Naive thymus-derived CD4-positive, alpha-beta T cell (primary cell): ENCODE measurements at regions not wholly inside any gene's neighbourhood (a gene's known extent, or its start where the extent isn't known, plus 50 kb on each side); places are given as distances from the start of the nearest gene placed in this dataset.

Experiments
- ATAC-seq: fragments of 150-1000 bp; cut with Tn5 transposase; 2 replicates; pipeline ENCODE4 v1.10.0; 2021; ENCODE audit warnings: mild to moderate bottlenecking, moderate library complexity
- CTCF ChIA-PET: fragments of 350-600 bp; sonication (Branson Sonifier 250); formaldehyde crosslinking; loops from one replicate; lab custom pipeline; 2021; ENCODE audit warnings: antibody characterized with exemption; lab: Charles Lee
- POLR2A ChIA-PET: fragments of 350-600 bp; sonication (Branson Sonifier 250); formaldehyde crosslinking; loops from one replicate; lab custom pipeline; 2021; ENCODE audit warnings: antibody characterized with exemption, inconsistent platforms; lab: Charles Lee
- DNase-seq, 9 donors: peaks; one replicate each; pipeline versions ENCODE4 v3.0.0 to v3.0.0-alpha.2; 2020 to 2022; ENCODE audit warnings: mixed read lengths in 1 of 9
- H3K27ac ChIP-seq: one replicate; pipeline ENCODE4 v1.7.0; 2013; ENCODE audit warnings: mild to moderate bottlenecking, low read depth, low read length, moderate library complexity
- H3K27me3 ChIP-seq, 2 donors: one replicate each; pipeline ENCODE4 v1.7.0; 2013; ENCODE audit warnings: low read length in 2 of 2, mild to moderate bottlenecking in 2 of 2, moderate library complexity in 2 of 2; ENCODE audit not compliant: control insufficient read depth in 2 of 2, insufficient read depth in 2 of 2
- H3K36me3 ChIP-seq, 3 experiments: 1 replicate in 2 of 3; 2 replicates in 1 of 3; pipeline ENCODE4 v1.7.0; 2013; ENCODE audit warnings: low read length in 3 of 3, mild to moderate bottlenecking in 3 of 3, moderate library complexity in 1 of 3; ENCODE audit not compliant: insufficient read depth in 3 of 3, control insufficient read depth in 2 of 3
- H3K4me1 ChIP-seq, 2 donors: one replicate each; pipeline ENCODE4 v1.7.0; 2013; ENCODE audit warnings: low read length in 2 of 2, mild to moderate bottlenecking in 2 of 2, moderate library complexity in 1 of 2; ENCODE audit not compliant: control insufficient read depth in 2 of 2, insufficient read depth in 2 of 2
- H3K4me3 ChIP-seq: 2 replicates; pipeline ENCODE4 v1.7.0; 2013; ENCODE audit warnings: mild to moderate bottlenecking, low read length
- H3K9me3 ChIP-seq, 3 experiments: 1 replicate in 2 of 3; 2 replicates in 1 of 3; pipeline ENCODE4 v1.7.0; 2013; ENCODE audit warnings: low read length in 3 of 3; ENCODE audit not compliant: control insufficient read depth in 2 of 3
- H3K27ac Mint-ChIP-seq, 9 donors: one replicate each; pipeline ENCODE4 v1.8.0; 2020 to 2022; ENCODE audit warnings: mixed read lengths in 9 of 9, mild to moderate bottlenecking in 8 of 9, moderate library complexity in 5 of 9, inconsistent platforms in 2 of 9
- H3K27me3 Mint-ChIP-seq, 5 donors: one replicate each; pipeline ENCODE4 v1.8.0; 2021 to 2022; ENCODE audit warnings: mixed read lengths in 5 of 5, mild to moderate bottlenecking in 1 of 5
- H3K36me3 Mint-ChIP-seq, 5 donors: one replicate each; pipeline ENCODE4 v1.8.0; 2020 to 2022; ENCODE audit warnings: mixed read lengths in 5 of 5, mild to moderate bottlenecking in 3 of 5, inconsistent platforms in 1 of 5
- H3K4me1 Mint-ChIP-seq, 7 donors: one replicate each; pipeline ENCODE4 v1.8.0; 2020 to 2022; ENCODE audit warnings: mixed read lengths in 7 of 7, mild to moderate bottlenecking in 3 of 7, inconsistent platforms in 1 of 7
- H3K4me3 Mint-ChIP-seq, 10 donors: one replicate each; pipeline ENCODE4 v1.8.0; 2020 to 2022; ENCODE audit warnings: mild to moderate bottlenecking in 10 of 10, mixed read lengths in 10 of 10, moderate library complexity in 6 of 10, inconsistent platforms in 2 of 10
- H3K9me3 Mint-ChIP-seq, 11 donors: one replicate each; pipeline ENCODE4 v1.8.0; 2020 to 2022; ENCODE audit warnings: mixed read lengths in 11 of 11, mild to moderate bottlenecking in 4 of 11, inconsistent platforms in 1 of 11, moderate library complexity in 1 of 11
- intact Hi-C, 2 donors: fragments of 100-400 bp; cut with micrococcal nuclease; formaldehyde crosslinking; loops; one replicate each; pipeline ENCODE4 v1.15.1; 2023

- intact Hi-C loops: no loop called here
- ATAC-seq (no peak), DNase-seq (no peak)
- Mint-ChIP-seq H3K4me1 (no peaks in the 10 kb centered on the region), H3K9me3 (peaks cover under 1 to 25% (median 7%) of the 10 kb centered on the region in 11 donors), H3K36me3 (peaks cover 0 to 5% (median 0%) of the 10 kb centered on the region in 5 donors), H3K27ac (no peak overlapping the region), H3K27me3 (no peaks in the 10 kb centered on the region), H3K4me3 (no peak overlapping the region)
- ChIA-PET CTCF (no interaction called here), POLR2A (no interaction called here)
- no peaks in the 10 kb centered on the region for H3K36me3 ChIP-seq
- no peak overlapping the region for H3K4me3 ChIP-seq
- no peaks in the 10 kb centered on the region for H3K4me1 ChIP-seq
- no peaks in the 10 kb centered on the region for H3K27me3 ChIP-seq
- H3K27ac ChIP-seq: no peak overlapping the region
- H3K9me3 ChIP-seq: peaks cover 0 to 2% (median 0%) of the 10 kb centered on the region in 3 experiments
These were observed 1244.1 kb downstream of the ROBO2 start for GRCh38 chr3:78283994-78284393.

GRCh38 chr3:78285032-78285728 is 1245.3 kb downstream of the ROBO2 start:
- intact Hi-C loops: no loop called here
- H3K9me3 ChIP-seq: peaks cover 0 to 2% (median 0%) of the 10 kb centered on the region in 3 experiments
- Mint-ChIP-seq H3K36me3 (peaks cover 0 to 5% (median 0%) of the 10 kb centered on the region in 5 donors), H3K27ac (no peak overlapping the region), H3K9me3 (peaks cover 2 to 25% (median 5%) of the 10 kb centered on the region in 11 donors), H3K4me3 (no peak overlapping the region), H3K27me3 (no peaks in the 10 kb centered on the region), H3K4me1 (no peaks in the 10 kb centered on the region)
- no peak overlapping the region for H3K4me3 ChIP-seq
- DNase-seq (no peak), ATAC-seq (no peak)
- CTCF ChIA-PET: no interaction called here
- no peak overlapping the region for H3K27ac ChIP-seq
- H3K36me3 ChIP-seq: no peaks in the 10 kb centered on the region
- H3K27me3 ChIP-seq: no peaks in the 10 kb centered on the region
- no peaks in the 10 kb centered on the region for H3K4me1 ChIP-seq
- POLR2A ChIA-PET: no interaction called here

- intact Hi-C loops: no loop called here
- DNase-seq (no peak), ATAC-seq (no peak)
- no peak overlapping the region for H3K4me3 ChIP-seq
- H3K27me3 ChIP-seq: no peaks in the 10 kb centered on the region
- no peaks in the 10 kb centered on the region for H3K4me1 Mint-ChIP-seq
- no peak overlapping the region for H3K4me3 Mint-ChIP-seq
- no peaks in the 10 kb centered on the region for H3K36me3 Mint-ChIP-seq
- no peak overlapping the region for H3K27ac ChIP-seq
- H3K36me3 ChIP-seq: no peaks in the 10 kb centered on the region
- H3K27me3 Mint-ChIP-seq: no peaks in the 10 kb centered on the region
- ChIA-PET POLR2A (no interaction called here), CTCF (no interaction called here)
- H3K9me3 Mint-ChIP-seq: peaks cover 0 to 18% (median 5%) of the 10 kb centered on the region in 11 donors
- H3K9me3 ChIP-seq: no peaks in the 10 kb centered on the region
- H3K27ac Mint-ChIP-seq: no peak overlapping the region
- H3K4me1 ChIP-seq: no peaks in the 10 kb centered on the region
These were observed 1247.2 kb downstream of the ROBO2 start for GRCh38 chr3:78287085-78287484.

- H3K4me3 ChIP-seq: no peak overlapping the region
- intact Hi-C loops: no loop called here
- no peaks in the 10 kb centered on the region for H3K9me3 ChIP-seq
- Mint-ChIP-seq H3K36me3 (peaks cover 0 to 4% (median 0%) of the 10 kb centered on the region in 5 donors), H3K4me1 (no peaks in the 10 kb centered on the region), H3K4me3 (no peak overlapping the region), H3K27ac (no peak overlapping the region), H3K27me3 (no peaks in the 10 kb centered on the region), H3K9me3 (peaks cover 0 to 16% (median 6%) of the 10 kb centered on the region in 11 donors)
- no peak overlapping the region for H3K27ac ChIP-seq
- CTCF ChIA-PET: no interaction called here
- no peak for ATAC-seq
- no peaks in the 10 kb centered on the region for H3K27me3 ChIP-seq
- POLR2A ChIA-PET: no interaction called here
- DNase-seq: no peak
- no peaks in the 10 kb centered on the region for H3K36me3 ChIP-seq
- no peaks in the 10 kb centered on the region for H3K4me1 ChIP-seq
These were observed 1253.4 kb downstream of the ROBO2 start for GRCh38 chr3:78293284-78293683.

GRCh38 chr3:78304115-78304514 is 1264.2 kb downstream of the ROBO2 start:
- peaks cover 0 to 13% (median 6%) of the 10 kb centered on the region in 11 donors for H3K9me3 Mint-ChIP-seq
- Histone ChIP-seq H3K27ac (no peak overlapping the region), H3K4me1 (no peaks in the 10 kb centered on the region), H3K27me3 (no peaks in the 10 kb centered on the region), H3K36me3 (no peaks in the 10 kb centered on the region), H3K9me3 (peaks cover 0 to 6% (median 0%) of the 10 kb centered on the region in 3 experiments), H3K4me3 (no peak overlapping the region)
- no peaks in the 10 kb centered on the region for H3K4me1 Mint-ChIP-seq
- DNase-seq: no peak
- H3K36me3 Mint-ChIP-seq: no peaks in the 10 kb centered on the region
- H3K27ac Mint-ChIP-seq: no peak overlapping the region
- POLR2A ChIA-PET: no interaction called here
- ATAC-seq: no peak
- H3K27me3 Mint-ChIP-seq: no peaks in the 10 kb centered on the region
- CTCF ChIA-PET: no interaction called here
- intact Hi-C loops: no loop called here
- no peak overlapping the region for H3K4me3 Mint-ChIP-seq

GRCh38 chr3:78312851-78313250 is 1273.0 kb downstream of the ROBO2 start:
- intact Hi-C loops: no loop called here
- Mint-ChIP-seq H3K4me3 (no peak overlapping the region), H3K9me3 (peaks cover 0 to 12% (median 4%) of the 10 kb centered on the region in 11 donors), H3K27me3 (no peaks in the 10 kb centered on the region), H3K27ac (no peak overlapping the region), H3K4me1 (no peaks in the 10 kb centered on the region), H3K36me3 (peaks cover 0 to 4% (median 0%) of the 10 kb centered on the region in 5 donors)
- Histone ChIP-seq H3K9me3 (no peaks in the 10 kb centered on the region), H3K27ac (no peak overlapping the region), H3K4me3 (no peak overlapping the region), H3K27me3 (no peaks in the 10 kb centered on the region), H3K4me1 (no peaks in the 10 kb centered on the region), H3K36me3 (no peaks in the 10 kb centered on the region)
- ATAC-seq (no peak), DNase-seq (no peak)
- CTCF ChIA-PET: no interaction called here
- POLR2A ChIA-PET: no interaction called here

- POLR2A ChIA-PET: no interaction called here
- Histone ChIP-seq H3K4me1 (no peaks in the 10 kb centered on the region), H3K27me3 (no peaks in the 10 kb centered on the region), H3K27ac (no peak overlapping the region), H3K9me3 (no peaks in the 10 kb centered on the region), H3K4me3 (no peak overlapping the region), H3K36me3 (no peaks in the 10 kb centered on the region)
- H3K27ac Mint-ChIP-seq: no peak overlapping the region
- no peak overlapping the region for H3K4me3 Mint-ChIP-seq
- H3K36me3 Mint-ChIP-seq: peaks cover 0 to 4% (median 0%) of the 10 kb centered on the region in 5 donors
- intact Hi-C loops: no loop called here
- ATAC-seq: no peak
- peaks cover 0 to 12% (median 4%) of the 10 kb centered on the region in 11 donors for H3K9me3 Mint-ChIP-seq
- H3K4me1 Mint-ChIP-seq: no peaks in the 10 kb centered on the region
- CTCF ChIA-PET: no interaction called here
- DNase-seq: no peak
- no peaks in the 10 kb centered on the region for H3K27me3 Mint-ChIP-seq
These were observed 1273.4 kb downstream of the ROBO2 start for GRCh38 chr3:78313332-78313731.
